NOMO-1 (cell line): ENCODE measurements at regions not wholly inside any gene's neighbourhood (a gene's known extent, or its start where the extent isn't known, plus 50 kb on each side); places are given as distances from the start of the nearest gene placed in this dataset.
A peak's percentile ranks its signal among the peaks of the same experiment; 100 is the strongest.

Source experiments
- DNase-seq, 2 experiments: peaks; one replicate each; lab custom pipeline; 2025; ENCODE audit not compliant: unreplicated experiment in 2 of 2; lab: John Stamatoyannopoulos, UW

GRCh38 chr6:96460052-96460700 is 61.4 kb upstream of the UFL1 start:
- DNase-seq: no peak

GRCh38 chr6:96465321-96465903 is 56.2 kb upstream of the UFL1 start:
- no peak for DNase-seq

GRCh38 chr6:96466147-96466863 is 55.3 kb upstream of the UFL1 start:
- DNase-seq: no peak

GRCh38 chr6:96467814-96468213 is 53.8 kb upstream of the UFL1 start:
- no peak for DNase-seq

- no peak for DNase-seq
These were observed 53.3 kb upstream of the UFL1 start for GRCh38 chr6:96468281-96468680.

GRCh38 chr6:96468681-96469224 is 52.9 kb upstream of the UFL1 start:
- peak; percentile 5 to 19 for DNase-seq

GRCh38 chr6:96469312-96469711 is 52.3 kb upstream of the UFL1 start:
- DNase-seq: no peak

- DNase-seq: no peak
These were observed 51.3 kb upstream of the UFL1 start for GRCh38 chr6:96470296-96470695.
